Uterus (tissue), 2 donors: ENCODE measurements at regions not wholly inside any gene's neighbourhood (a gene's known extent, or its start where the extent isn't known, plus 50 kb on each side); places are given as distances from the start of the nearest gene placed in this dataset.

Experiments
- CTCF ChIP-seq, 4 experiments: fragments of 200-600 bp in 2 of 4; fragments of 450-650 bp in 2 of 4; sonication (generic) in 2 of 4; IDR thresholded peaks; one replicate each; pipeline ENCODE4 v1.5.1; 2016 to 2019; ENCODE audit warnings: antibody characterized with exemption in 4 of 4, mild to moderate bottlenecking in 2 of 4, moderate library complexity in 1 of 4
- POLR2A ChIP-seq, 2 donors: fragments of 450-650 bp; IDR thresholded peaks; one replicate each; pipeline ENCODE4 v1.6.1; 2016; ENCODE audit warnings: antibody characterized with exemption in 2 of 2, mild to moderate bottlenecking in 1 of 2, moderate library complexity in 1 of 2

GRCh38 chr10:8576911-8577310 is 522.4 kb downstream of the GATA3 start:
- TF ChIP-seq CTCF (IDR thresholded peaks at IDR 0.05) (no peak), POLR2A (IDR thresholded peaks at IDR 0.05) (no peak)
